WTC11 (cell line): ENCODE measurements at regions not wholly inside any gene's neighbourhood (a gene's known extent, or its start where the extent isn't known, plus 50 kb on each side); places are given as distances from the start of the nearest gene placed in this dataset.

Experiments
- ATAC-seq: fragments of 200-7000 bp; cut with Tn5 transposase; 2 replicates; pipeline ENCODE4 v1.10.0; 2021; ENCODE audit warnings: mild to moderate bottlenecking, moderate library complexity
- CTCF ChIA-PET: fragments of 300-600 bp; sonication (Branson Sonifier 250); formaldehyde crosslinking; loops from one replicate; lab custom pipeline; 2021; ENCODE audit warnings: antibody characterized with exemption; lab: Charles Lee
- POLR2A ChIA-PET: fragments of 350-600 bp; sonication (Branson Sonifier 250); formaldehyde crosslinking; loops from one replicate; lab custom pipeline; 2021; ENCODE audit warnings: antibody characterized with exemption; lab: Charles Lee
- DNase-seq: peaks from one replicate; pipeline ENCODE4 v3.0.0; 2021; ENCODE audit warnings: low spot score
- H3K27ac Mint-ChIP-seq: 2 replicates; pipeline ENCODE4 v1.8.0; 2021; ENCODE audit warnings: mixed read lengths
- H3K27me3 Mint-ChIP-seq: 2 replicates; pipeline ENCODE4 v1.8.0; 2021; ENCODE audit warnings: low read depth, mild to moderate bottlenecking, moderate library complexity, mixed read lengths
- H3K36me3 Mint-ChIP-seq: 2 replicates; pipeline ENCODE4 v1.8.0; 2021; ENCODE audit warnings: mixed read lengths
- H3K4me1 Mint-ChIP-seq: 2 replicates; pipeline ENCODE4 v1.8.0; 2022; ENCODE audit warnings: mixed read lengths
- H3K4me3 Mint-ChIP-seq: 2 replicates; pipeline ENCODE4 v1.8.0; 2021; ENCODE audit warnings: mild to moderate bottlenecking, moderate library complexity, mixed read lengths
- H3K9me3 Mint-ChIP-seq: 2 replicates; pipeline ENCODE4 v1.8.0; 2021; ENCODE audit warnings: mixed read lengths
- ARID4B ChIP-seq: sonication (generic); formaldehyde crosslinking; IDR thresholded peaks from 2 replicates; pipeline ENCODE4 v1.8.0; 2023; ENCODE audit warnings: missing genetic modification reagents, mild to moderate bottlenecking, borderline replicate concordance
- CREM ChIP-seq: sonication (generic); formaldehyde crosslinking; IDR thresholded peaks from 2 replicates; pipeline ENCODE4 v1.8.1; 2022; ENCODE audit warnings: mild to moderate bottlenecking, missing genetic modification reagents, moderate library complexity
- CTCF ChIP-seq: fragments of 200-600 bp; IDR thresholded peaks from 2 replicates; pipeline ENCODE4 v1.8.0; 2022; ENCODE audit warnings: antibody characterized with exemption
- ESRRA ChIP-seq: sonication (generic); formaldehyde crosslinking; IDR thresholded peaks from 2 replicates; pipeline ENCODE4 v1.8.1; 2022; ENCODE audit warnings: mild to moderate bottlenecking, missing genetic modification reagents, borderline replicate concordance
- ETV6 ChIP-seq: sonication (generic); formaldehyde crosslinking; IDR thresholded peaks from 2 replicates; pipeline ENCODE4 v1.8.1; 2022; ENCODE audit warnings: mild to moderate bottlenecking, missing genetic modification reagents
- FOXJ3 ChIP-seq: sonication (generic); formaldehyde crosslinking; IDR thresholded peaks from 2 replicates; pipeline ENCODE4 v1.9.0; 2021; ENCODE audit warnings: missing genetic modification reagents, mild to moderate bottlenecking, borderline replicate concordance
- JUN ChIP-seq: sonication (generic); formaldehyde crosslinking; IDR thresholded peaks from 2 replicates; pipeline ENCODE4 v1.8.0; 2023; ENCODE audit warnings: mild to moderate bottlenecking, missing genetic modification reagents
- RELA ChIP-seq: sonication (generic); formaldehyde crosslinking; IDR thresholded peaks from 2 replicates; pipeline ENCODE4 v1.8.1; 2022; ENCODE audit warnings: missing genetic modification reagents, mild to moderate bottlenecking, borderline replicate concordance
- SP1 ChIP-seq: sonication (generic); formaldehyde crosslinking; conservative IDR thresholded peaks from 2 replicates; pipeline ENCODE4 v1.8.1; 2022; ENCODE audit warnings: missing genetic modification reagents
- TEAD1 ChIP-seq: sonication (generic); formaldehyde crosslinking; IDR thresholded peaks from 2 replicates; pipeline ENCODE4 v1.8.0; 2022; ENCODE audit warnings: mild to moderate bottlenecking, missing genetic modification reagents
- TEAD4 ChIP-seq: sonication (generic); formaldehyde crosslinking; IDR thresholded peaks from 2 replicates; pipeline ENCODE4 v1.8.0; 2022; ENCODE audit warnings: mild to moderate bottlenecking, missing genetic modification reagents
- USF1 ChIP-seq: sonication (generic); formaldehyde crosslinking; IDR thresholded peaks from 2 replicates; pipeline ENCODE4 v1.8.0; 2022; ENCODE audit warnings: mild to moderate bottlenecking, missing genetic modification reagents
- ZNF263 ChIP-seq: sonication (generic); formaldehyde crosslinking; IDR thresholded peaks from 2 replicates; pipeline ENCODE4 v1.8.1; 2022; ENCODE audit warnings: low read depth, mild to moderate bottlenecking, moderate library complexity, missing genetic modification reagents
- ZNF532 ChIP-seq: fragments of 250-450 bp; sonication (Bioruptor Pico); IDR thresholded peaks from 2 replicates; pipeline ENCODE4 v1.9.0; 2021; ENCODE audit warnings: mild to moderate bottlenecking, borderline replicate concordance
- ZNF671 ChIP-seq: fragments of 250-450 bp; sonication (Bioruptor Pico); IDR thresholded peaks from 2 replicates; pipeline ENCODE4 v1.8.0; 2021; ENCODE audit warnings: mild to moderate bottlenecking
- TF ChIP-seq, protein P1 (sequence below): sonication (generic); formaldehyde crosslinking; IDR thresholded peaks from 2 replicates; pipeline ENCODE4 v1.8.1; 2022; ENCODE audit warnings: mild to moderate bottlenecking, moderate library complexity, missing genetic modification reagents
- TF ChIP-seq, protein P2 (sequence below): sonication (generic); formaldehyde crosslinking; IDR thresholded peaks from 2 replicates; pipeline ENCODE4 v1.8.0; 2022; ENCODE audit warnings: mild to moderate bottlenecking, missing genetic modification reagents

- no peak for TF ChIP-seq TEAD4 (CRISPR knock-in tag)
- TF ChIP-seq, all 79 proteins: peak for 0
Observed at GRCh38 chr4:136316961-136317360, 1215.3 kb downstream of the PCDH18 start (continued).

DNA sequence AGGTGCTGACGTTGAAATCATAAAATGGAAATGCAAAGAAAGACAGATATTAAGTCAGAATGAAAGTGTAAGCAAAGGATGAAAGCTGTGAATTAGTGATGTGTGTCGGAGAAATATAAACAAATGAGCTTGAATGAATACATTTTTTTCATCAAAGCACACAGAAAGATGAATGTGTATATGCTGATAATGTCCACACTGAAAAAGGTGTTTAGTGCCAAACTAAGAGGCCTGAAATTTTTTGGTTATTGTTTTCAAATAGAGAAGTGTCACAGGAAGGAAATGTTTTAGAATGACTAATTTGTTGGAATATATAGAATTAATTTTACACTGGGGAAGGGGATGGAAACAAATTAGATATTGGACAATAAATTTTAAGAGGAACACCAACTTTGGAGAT, 1217.6 kb downstream of the PCDH18 start:
- DNase-seq (no peak), ATAC-seq (no peak)
- Mint-ChIP-seq H3K27me3 (no peaks in the 10 kb centered on the region), H3K4me1 (peaks cover 29% of the 10 kb centered on the region), H3K9me3 (peaks cover 1% of the 10 kb centered on the region), H3K36me3 (0 out of 2 replicates have a peak, but pooled peaks cover 1% of the 10 kb centered on the region), H3K4me3 (no peak overlapping the region), H3K27ac (no peak overlapping the region)
- ChIA-PET POLR2A (no interaction called here), CTCF (no interaction called here)
- TF ChIP-seq ETV6 (CRISPR knock-in tag) (no peak), JUN (no peak), ZNF671 (CRISPR knock-in tag) (no peak), SP1 (CRISPR knock-in tag) (no peak), RELA (CRISPR knock-in tag) (no peak), CREM (no peak), ZNF263 (no peak), USF1 (CRISPR knock-in tag) (no peak), CTCF (no peak), TEAD1 (CRISPR knock-in tag) (no peak), ZNF532 (CRISPR knock-in tag) (no peak), FOXJ3 (CRISPR knock-in tag) (no peak)
- TF ChIP-seq, protein P1, sequence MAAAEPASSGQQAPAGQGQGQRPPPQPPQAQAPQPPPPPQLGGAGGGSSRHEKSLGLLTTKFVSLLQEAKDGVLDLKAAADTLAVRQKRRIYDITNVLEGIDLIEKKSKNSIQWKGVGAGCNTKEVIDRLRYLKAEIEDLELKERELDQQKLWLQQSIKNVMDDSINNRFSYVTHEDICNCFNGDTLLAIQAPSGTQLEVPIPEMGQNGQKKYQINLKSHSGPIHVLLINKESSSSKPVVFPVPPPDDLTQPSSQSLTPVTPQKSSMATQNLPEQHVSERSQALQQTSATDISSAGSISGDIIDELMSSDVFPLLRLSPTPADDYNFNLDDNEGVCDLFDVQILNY (CRISPR knock-in tag), result no peak
- TF ChIP-seq, protein P2, sequence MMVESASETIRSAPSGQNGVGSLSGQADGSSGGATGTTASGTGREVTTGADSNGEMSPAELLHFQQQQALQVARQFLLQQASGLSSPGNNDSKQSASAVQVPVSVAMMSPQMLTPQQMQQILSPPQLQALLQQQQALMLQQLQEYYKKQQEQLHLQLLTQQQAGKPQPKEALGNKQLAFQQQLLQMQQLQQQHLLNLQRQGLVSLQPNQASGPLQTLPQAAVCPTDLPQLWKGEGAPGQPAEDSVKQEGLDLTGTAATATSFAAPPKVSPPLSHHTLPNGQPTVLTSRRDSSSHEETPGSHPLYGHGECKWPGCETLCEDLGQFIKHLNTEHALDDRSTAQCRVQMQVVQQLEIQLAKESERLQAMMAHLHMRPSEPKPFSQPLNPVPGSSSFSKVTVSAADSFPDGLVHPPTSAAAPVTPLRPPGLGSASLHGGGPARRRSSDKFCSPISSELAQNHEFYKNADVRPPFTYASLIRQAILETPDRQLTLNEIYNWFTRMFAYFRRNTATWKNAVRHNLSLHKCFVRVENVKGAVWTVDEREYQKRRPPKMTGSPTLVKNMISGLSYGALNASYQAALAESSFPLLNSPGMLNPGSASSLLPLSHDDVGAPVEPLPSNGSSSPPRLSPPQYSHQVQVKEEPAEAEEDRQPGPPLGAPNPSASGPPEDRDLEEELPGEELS (CRISPR knock-in tag), result no peak

DNA sequence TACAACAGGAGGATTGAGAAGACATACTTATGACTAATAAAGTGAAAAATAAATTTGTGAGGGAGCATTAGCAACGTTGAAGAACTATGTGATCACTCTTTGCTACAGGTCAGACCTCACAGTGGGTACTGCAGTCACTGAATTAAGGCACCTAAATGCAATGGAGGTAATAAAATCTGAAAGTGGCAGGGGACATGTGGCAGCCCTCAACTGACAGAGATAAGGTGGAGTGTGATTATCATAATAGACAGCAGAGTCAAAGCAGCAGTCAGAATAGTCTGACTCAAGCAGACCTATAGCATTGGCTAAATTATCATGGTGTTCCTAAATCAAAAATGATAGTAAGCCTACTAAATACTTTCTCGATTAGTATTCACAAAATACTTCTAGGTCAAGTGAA, 1220.5 kb downstream of the PCDH18 start:
- H3K4me1 Mint-ChIP-seq, result peaks cover 17% of the 10 kb centered on the region
- H3K36me3 Mint-ChIP-seq, result 0 out of 2 replicates have a peak, but pooled peaks cover 3% of the 10 kb centered on the region
- no peak overlapping the region for H3K27ac Mint-ChIP-seq
- no peaks in the 10 kb centered on the region for H3K27me3 Mint-ChIP-seq
- POLR2A ChIA-PET, result no interaction called here
- peaks cover 4% of the 10 kb centered on the region for H3K9me3 Mint-ChIP-seq
- TF ChIP-seq ESRRA (CRISPR knock-in tag) (no peak), ARID4B (no peak)
- CTCF ChIA-PET, result no interaction called here
- no peak for DNase-seq
- H3K4me3 Mint-ChIP-seq, result no peak overlapping the region
- no peak for ATAC-seq
